ENCODE measurements at regions not wholly inside any gene's neighbourhood (a gene's known extent, or its start where the extent isn't known, plus 50 kb on each side); places are given as distances from the start of the nearest gene placed in this dataset.

DNA sequence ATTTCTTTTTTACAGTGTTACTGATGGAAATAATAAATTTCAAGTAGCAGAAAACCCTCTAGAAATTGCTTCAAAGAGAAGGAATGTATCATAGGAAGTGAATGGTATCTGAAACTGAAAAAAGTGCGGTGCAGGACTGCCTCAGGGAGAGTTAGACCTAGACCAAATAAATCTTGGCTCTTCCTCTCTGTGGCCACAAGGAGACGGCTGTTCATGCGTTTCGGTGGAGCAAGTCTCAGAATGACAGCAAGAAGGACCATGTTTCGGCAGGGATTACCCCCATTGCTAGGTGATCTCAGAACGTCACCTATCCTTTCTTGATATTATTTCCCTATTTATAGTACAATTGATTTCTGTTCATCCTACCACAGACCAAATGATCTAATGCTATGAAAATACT, 522.3 kb downstream of the SOX11 start:
- Histone ChIP-seq H3K9ac (ENCODE audit: low read depth, low read length, poor library complexity, severe bottlenecking) (no peak overlapping the region), H3K36me3 (ENCODE audit: insufficient read depth, low read length) (no peaks in the 10 kb centered on the region), H3K27me3 (ENCODE audit: insufficient read depth, low read length, poor library complexity, severe bottlenecking) (no peaks in the 10 kb centered on the region), H4K20me1 (ENCODE audit: insufficient read depth, low read length, poor library complexity, severe bottlenecking) (no peaks in the 10 kb centered on the region), H3K79me2 (ENCODE audit: insufficient read depth, low read length) (no peaks in the 10 kb centered on the region), H3F3A (ENCODE audit: low read depth) (no peaks in the 10 kb centered on the region), H3K4me3 (ENCODE audit: low read length, poor library complexity, severe bottlenecking) (no peak overlapping the region), H3K9me3 (ENCODE audit: insufficient read depth, low read depth, low read length) (no peaks in the 10 kb centered on the region; the same call in 1 of the 2 replicates), H3K4me1 (ENCODE audit: insufficient read depth, low read length, poor library complexity, severe bottlenecking) (no peaks in the 10 kb centered on the region), H2AFZ (ENCODE audit: low read length) (no peak overlapping the region), H3K9me2 (replicated peaks; ENCODE audit: low read depth, low read length) (no peaks in the 10 kb centered on the region), H3K4me2 (ENCODE audit: low read depth, low read length, poor library complexity, severe bottlenecking) (no peak overlapping the region)
- no peak for TF ChIP-seq CTCF (conservative IDR thresholded peaks at IDR 0.05; ENCODE audit: low read length)
- no peak for TF ChIP-seq EZH2phosphoT487 (IDR thresholded peaks at IDR 0.05; ENCODE audit: borderline replicate concordance)

DNA sequence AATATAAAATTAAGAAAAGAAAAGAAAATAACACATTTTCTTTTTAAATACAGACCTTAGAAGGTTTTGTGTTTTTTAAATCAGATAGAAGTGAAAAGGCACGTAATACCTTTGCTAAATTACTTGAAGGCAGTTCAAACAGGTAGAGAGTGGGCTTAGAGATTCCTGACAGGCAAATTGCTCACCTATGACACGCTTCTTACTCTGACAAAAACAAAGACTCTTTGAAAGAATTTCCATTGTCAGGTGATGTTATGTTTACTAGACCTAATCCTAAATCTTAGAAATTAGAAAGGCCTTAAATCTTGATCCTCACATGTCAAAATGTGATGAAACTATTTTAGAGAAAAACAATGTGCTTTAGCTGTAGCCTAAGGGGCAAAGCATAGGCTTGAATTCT, 522.9 kb downstream of the SOX11 start:
- no peaks in the 10 kb centered on the region for H3F3A ChIP-seq (ENCODE audit: low read depth)
- no peak overlapping the region for H3K9ac ChIP-seq (ENCODE audit: low read depth, low read length, poor library complexity, severe bottlenecking)
- no peaks in the 10 kb centered on the region; the same call in 1 of the 2 replicates for H3K9me3 ChIP-seq (ENCODE audit: insufficient read depth, low read depth, low read length)
- H3K79me2 ChIP-seq (ENCODE audit: insufficient read depth, low read length) = no peaks in the 10 kb centered on the region
- no peaks in the 10 kb centered on the region for H3K27me3 ChIP-seq (ENCODE audit: insufficient read depth, low read length, poor library complexity, severe bottlenecking)
- no peaks in the 10 kb centered on the region for H3K36me3 ChIP-seq (ENCODE audit: insufficient read depth, low read length)
- H3K4me2 ChIP-seq (ENCODE audit: low read depth, low read length, poor library complexity, severe bottlenecking) = no peak overlapping the region
- no peak overlapping the region for H2AFZ ChIP-seq (ENCODE audit: low read length)
- no peaks in the 10 kb centered on the region for H3K4me1 ChIP-seq (ENCODE audit: insufficient read depth, low read length, poor library complexity, severe bottlenecking)
- H3K4me3 ChIP-seq (ENCODE audit: low read length, poor library complexity, severe bottlenecking) = no peak overlapping the region
- no peaks in the 10 kb centered on the region for H3K9me2 ChIP-seq (replicated peaks; ENCODE audit: low read depth, low read length)
- H4K20me1 ChIP-seq (ENCODE audit: insufficient read depth, low read length, poor library complexity, severe bottlenecking) = no peaks in the 10 kb centered on the region
- TF ChIP-seq EZH2phosphoT487 (IDR thresholded peaks at IDR 0.05; ENCODE audit: borderline replicate concordance) = no peak
- TF ChIP-seq CTCF (conservative IDR thresholded peaks at IDR 0.05; ENCODE audit: low read length) = no peak

DNA sequence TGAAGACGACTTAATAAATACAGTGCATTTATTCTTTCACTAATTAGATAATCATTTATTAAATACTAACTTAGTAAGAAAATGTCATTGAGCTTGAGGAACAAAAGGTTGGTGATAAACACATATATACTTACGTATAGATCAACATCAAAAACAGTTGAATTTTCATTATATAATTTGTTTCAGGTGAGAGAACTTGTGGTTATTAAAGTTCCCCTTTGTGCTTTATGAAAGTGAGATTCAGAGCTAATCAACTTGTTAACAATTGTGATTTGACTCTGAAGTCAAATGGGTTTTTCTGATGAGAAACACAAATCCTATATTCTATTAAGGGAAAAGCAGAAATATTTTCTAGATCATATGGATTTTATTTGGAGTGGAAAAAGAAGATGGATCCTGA, 524.0 kb downstream of the SOX11 start:
- no peak overlapping the region for H3K4me3 ChIP-seq (ENCODE audit: low read length, poor library complexity, severe bottlenecking)
- H3K9me3 ChIP-seq (ENCODE audit: insufficient read depth, low read depth, low read length) = no peaks in the 10 kb centered on the region; the same call in 1 of the 2 replicates
- no peak overlapping the region for H2AFZ ChIP-seq (ENCODE audit: low read length)
- H3K79me2 ChIP-seq (ENCODE audit: insufficient read depth, low read length) = no peaks in the 10 kb centered on the region
- TF ChIP-seq CTCF (conservative IDR thresholded peaks at IDR 0.05; ENCODE audit: low read length) (no peak), EZH2phosphoT487 (IDR thresholded peaks at IDR 0.05; ENCODE audit: borderline replicate concordance) (no peak)
- H3K9ac ChIP-seq (ENCODE audit: low read depth, low read length, poor library complexity, severe bottlenecking) = no peak overlapping the region
- no peak overlapping the region for H3K4me2 ChIP-seq (ENCODE audit: low read depth, low read length, poor library complexity, severe bottlenecking)
- H4K20me1 ChIP-seq (ENCODE audit: insufficient read depth, low read length, poor library complexity, severe bottlenecking) = no peaks in the 10 kb centered on the region
- no peaks in the 10 kb centered on the region for H3K36me3 ChIP-seq (ENCODE audit: insufficient read depth, low read length)
- H3K27me3 ChIP-seq (ENCODE audit: insufficient read depth, low read length, poor library complexity, severe bottlenecking) = no peaks in the 10 kb centered on the region
- no peaks in the 10 kb centered on the region for H3K4me1 ChIP-seq (ENCODE audit: insufficient read depth, low read length, poor library complexity, severe bottlenecking)
- H3K9me2 ChIP-seq (replicated peaks; ENCODE audit: low read depth, low read length) = no peaks in the 10 kb centered on the region
- no peaks in the 10 kb centered on the region for H3F3A ChIP-seq (ENCODE audit: low read depth)

Measured in Loucy (cell line).